ENCODE measurements at regions not wholly inside any gene's neighbourhood (a gene's known extent, or its start where the extent isn't known, plus 50 kb on each side); places are given as distances from the start of the nearest gene placed in this dataset.

- TF ChIP-seq NFATC3 (CRISPR knock-in tag; IDR thresholded peaks at IDR 0.05) (no peak), ATF7 (IDR thresholded peaks at IDR 0.05) (peak; percentile 22; the same call in 1 of the 2 replicates), ATF7 (CRISPR knock-in tag; IDR thresholded peaks at IDR 0.05) (no peak), NBN (conservative IDR thresholded peaks at IDR 0.05) (no peak), HNRNPL (IDR thresholded peaks at IDR 0.05; ENCODE audit: low read depth, low read length) (no peak)
- TF ChIP-seq, protein P1, sequence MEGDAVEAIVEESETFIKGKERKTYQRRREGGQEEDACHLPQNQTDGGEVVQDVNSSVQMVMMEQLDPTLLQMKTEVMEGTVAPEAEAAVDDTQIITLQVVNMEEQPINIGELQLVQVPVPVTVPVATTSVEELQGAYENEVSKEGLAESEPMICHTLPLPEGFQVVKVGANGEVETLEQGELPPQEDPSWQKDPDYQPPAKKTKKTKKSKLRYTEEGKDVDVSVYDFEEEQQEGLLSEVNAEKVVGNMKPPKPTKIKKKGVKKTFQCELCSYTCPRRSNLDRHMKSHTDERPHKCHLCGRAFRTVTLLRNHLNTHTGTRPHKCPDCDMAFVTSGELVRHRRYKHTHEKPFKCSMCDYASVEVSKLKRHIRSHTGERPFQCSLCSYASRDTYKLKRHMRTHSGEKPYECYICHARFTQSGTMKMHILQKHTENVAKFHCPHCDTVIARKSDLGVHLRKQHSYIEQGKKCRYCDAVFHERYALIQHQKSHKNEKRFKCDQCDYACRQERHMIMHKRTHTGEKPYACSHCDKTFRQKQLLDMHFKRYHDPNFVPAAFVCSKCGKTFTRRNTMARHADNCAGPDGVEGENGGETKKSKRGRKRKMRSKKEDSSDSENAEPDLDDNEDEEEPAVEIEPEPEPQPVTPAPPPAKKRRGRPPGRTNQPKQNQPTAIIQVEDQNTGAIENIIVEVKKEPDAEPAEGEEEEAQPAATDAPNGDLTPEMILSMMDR (CRISPR knock-in tag; IDR thresholded peaks at IDR 0.05), result no peak
- TF ChIP-seq, protein P2, sequence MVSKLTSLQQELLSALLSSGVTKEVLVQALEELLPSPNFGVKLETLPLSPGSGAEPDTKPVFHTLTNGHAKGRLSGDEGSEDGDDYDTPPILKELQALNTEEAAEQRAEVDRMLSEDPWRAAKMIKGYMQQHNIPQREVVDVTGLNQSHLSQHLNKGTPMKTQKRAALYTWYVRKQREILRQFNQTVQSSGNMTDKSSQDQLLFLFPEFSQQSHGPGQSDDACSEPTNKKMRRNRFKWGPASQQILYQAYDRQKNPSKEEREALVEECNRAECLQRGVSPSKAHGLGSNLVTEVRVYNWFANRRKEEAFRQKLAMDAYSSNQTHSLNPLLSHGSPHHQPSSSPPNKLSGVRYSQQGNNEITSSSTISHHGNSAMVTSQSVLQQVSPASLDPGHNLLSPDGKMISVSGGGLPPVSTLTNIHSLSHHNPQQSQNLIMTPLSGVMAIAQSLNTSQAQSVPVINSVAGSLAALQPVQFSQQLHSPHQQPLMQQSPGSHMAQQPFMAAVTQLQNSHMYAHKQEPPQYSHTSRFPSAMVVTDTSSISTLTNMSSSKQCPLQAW (CRISPR knock-in tag; IDR thresholded peaks at IDR 0.05), result no peak
- TF ChIP-seq, protein P3, sequence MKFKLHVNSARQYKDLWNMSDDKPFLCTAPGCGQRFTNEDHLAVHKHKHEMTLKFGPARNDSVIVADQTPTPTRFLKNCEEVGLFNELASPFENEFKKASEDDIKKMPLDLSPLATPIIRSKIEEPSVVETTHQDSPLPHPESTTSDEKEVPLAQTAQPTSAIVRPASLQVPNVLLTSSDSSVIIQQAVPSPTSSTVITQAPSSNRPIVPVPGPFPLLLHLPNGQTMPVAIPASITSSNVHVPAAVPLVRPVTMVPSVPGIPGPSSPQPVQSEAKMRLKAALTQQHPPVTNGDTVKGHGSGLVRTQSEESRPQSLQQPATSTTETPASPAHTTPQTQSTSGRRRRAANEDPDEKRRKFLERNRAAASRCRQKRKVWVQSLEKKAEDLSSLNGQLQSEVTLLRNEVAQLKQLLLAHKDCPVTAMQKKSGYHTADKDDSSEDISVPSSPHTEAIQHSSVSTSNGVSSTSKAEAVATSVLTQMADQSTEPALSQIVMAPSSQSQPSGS (CRISPR knock-in tag; IDR thresholded peaks at IDR 0.05), result no peak
Observed at GRCh38 chr2:225140723-225141122, 98.5 kb upstream of the DOCK10 start.
